Upper lobe of right lung (tissue), 1 donor: ENCODE measurements at regions not wholly inside any gene's neighbourhood (a gene's known extent, or its start where the extent isn't known, plus 50 kb on each side); places are given as distances from the start of the nearest gene placed in this dataset.
"Not testable (repeated sequence)": the region's sequence is repeated elsewhere in the genome, so short reads cannot be mapped to it uniquely, and the experiment has no call there.

Experiments
- ATAC-seq: fragments of 200-7000 bp; cut with Tn5 transposase; one replicate; pipeline ENCODE4 v1.9.1; 2020; ENCODE audit warnings: mild to moderate bottlenecking, moderate library complexity
- DNase-seq: peaks from one replicate; pipeline ENCODE4 v3.0.0-alpha.2; 2020
- H3K27ac ChIP-seq: fragments of 200-600 bp; one replicate; pipeline ENCODE4 v1.8.0; 2022
- H3K27me3 ChIP-seq: fragments of 200-600 bp; one replicate; pipeline ENCODE4 v1.8.0; 2022; ENCODE audit warnings: mild to moderate bottlenecking
- H3K36me3 ChIP-seq: fragments of 200-600 bp; one replicate; pipeline ENCODE4 v1.8.0; 2022
- H3K4me1 ChIP-seq: fragments of 200-600 bp; one replicate; pipeline ENCODE4 v1.8.0; 2022
- H3K4me3 ChIP-seq: fragments of 200-600 bp; one replicate; pipeline ENCODE4 v1.8.0; 2022; ENCODE audit warnings: mild to moderate bottlenecking
- H3K9me3 ChIP-seq: fragments of 200-600 bp; one replicate; pipeline ENCODE4 v1.8.0; 2022
- CTCF ChIP-seq: fragments of 200-600 bp; IDR thresholded peaks from one replicate; pipeline ENCODE4 v1.8.0; 2022; ENCODE audit warnings: antibody characterized with exemption
- intact Hi-C: fragments of 100-400 bp; cut with DNase I; formaldehyde crosslinking; loops from one replicate; pipeline ENCODE4 v1.11.0; 2022
- donor health status: DM: no; HTN: yes; CAD: no; lungs with severe emphysema.

GRCh38 chr6:147651-148050, 144.6 kb upstream of the DUSP22 start:
- intact Hi-C loops, DNase-seq, H3K9me3 ChIP-seq, H3K36me3 ChIP-seq, H3K4me3 ChIP-seq, H3K27me3 ChIP-seq, ATAC-seq, H3K27ac ChIP-seq, H3K4me1 ChIP-seq: not testable (repeated sequence)

- intact Hi-C loops, H3K4me3 ChIP-seq, H3K9me3 ChIP-seq, H3K27ac ChIP-seq, H3K27me3 ChIP-seq, H3K4me1 ChIP-seq, H3K36me3 ChIP-seq: not testable (repeated sequence)
- TF ChIP-seq CTCF, result peak; percentile 44
- ATAC-seq (peak; percentile 88), DNase-seq (peak; percentile 78)
These were observed 144.0 kb upstream of the DUSP22 start for GRCh38 chr6:148051-148984.

GRCh38 chr6:150147-150546, 142.1 kb upstream of the DUSP22 start:
- H3K36me3 ChIP-seq, H3K4me1 ChIP-seq, intact Hi-C loops, DNase-seq, H3K4me3 ChIP-seq, ATAC-seq, H3K27ac ChIP-seq, H3K9me3 ChIP-seq: not testable (repeated sequence)
- peaks cover 12% of the 10 kb centered on the region for H3K27me3 ChIP-seq

GRCh38 chr6:152436-152835, 139.9 kb upstream of the DUSP22 start:
- H3K27ac ChIP-seq, H3K9me3 ChIP-seq, intact Hi-C loops, H3K4me1 ChIP-seq, H3K4me3 ChIP-seq, DNase-seq, H3K36me3 ChIP-seq, ATAC-seq: not testable (repeated sequence)
- peaks cover 26% of the 10 kb centered on the region for H3K27me3 ChIP-seq

- intact Hi-C loops, H3K4me1 ChIP-seq, H3K9me3 ChIP-seq, H3K36me3 ChIP-seq, H3K4me3 ChIP-seq, DNase-seq, ATAC-seq, H3K27ac ChIP-seq: not testable (repeated sequence)
- H3K27me3 ChIP-seq, result peaks cover 29% of the 10 kb centered on the region
These were observed 139.3 kb upstream of the DUSP22 start for GRCh38 chr6:153026-153425.

GRCh38 chr6:153867-154266, 138.4 kb upstream of the DUSP22 start:
- H3K4me1 ChIP-seq, intact Hi-C loops, ATAC-seq, DNase-seq, H3K9me3 ChIP-seq, H3K4me3 ChIP-seq, H3K36me3 ChIP-seq, H3K27ac ChIP-seq: not testable (repeated sequence)
- H3K27me3 ChIP-seq, result peaks cover 33% of the 10 kb centered on the region

- H3K4me1 ChIP-seq, H3K27ac ChIP-seq, intact Hi-C loops, H3K9me3 ChIP-seq, H3K4me3 ChIP-seq, H3K36me3 ChIP-seq, ATAC-seq, DNase-seq: not testable (repeated sequence)
- peaks cover 33% of the 10 kb centered on the region for H3K27me3 ChIP-seq
These were observed 137.8 kb upstream of the DUSP22 start for GRCh38 chr6:154321-155092.

- Histone ChIP-seq H3K4me3 (no peak overlapping the region), H3K27ac (no peak overlapping the region), H3K4me1 (no peaks in the 10 kb centered on the region), H3K36me3 (no peaks in the 10 kb centered on the region), H3K27me3 (peaks cover 33% of the 10 kb centered on the region), H3K9me3 (no peaks in the 10 kb centered on the region)
- no peak for ATAC-seq
- DNase-seq, result no peak
- no peak for TF ChIP-seq CTCF
- intact Hi-C loops, result no loop called here
These were observed 136.3 kb upstream of the DUSP22 start for GRCh38 chr6:156010-156409.

- H3K36me3 ChIP-seq, intact Hi-C loops, H3K4me3 ChIP-seq, ATAC-seq, H3K9me3 ChIP-seq, DNase-seq, H3K4me1 ChIP-seq, H3K27ac ChIP-seq: not testable (repeated sequence)
- H3K27me3 ChIP-seq, result peaks cover 33% of the 10 kb centered on the region
These were observed 135.7 kb upstream of the DUSP22 start for GRCh38 chr6:156441-157140.
